GM18502 (cell line): ENCODE measurements at regions not wholly inside any gene's neighbourhood (a gene's known extent, or its start where the extent isn't known, plus 50 kb on each side); places are given as distances from the start of the nearest gene placed in this dataset.
"Not testable (repeated sequence)": the region's sequence is repeated elsewhere in the genome, so short reads cannot be mapped to it uniquely, and the experiment has no call there.

Experiments
- ATAC-seq: cut with Tn5 transposase; IDR thresholded peaks from one replicate; pipeline ENCODE4 v1.9.1; 2021; ENCODE audit warnings: mild to moderate bottlenecking; ENCODE audit not compliant: unreplicated experiment, poor library complexity

DNA sequence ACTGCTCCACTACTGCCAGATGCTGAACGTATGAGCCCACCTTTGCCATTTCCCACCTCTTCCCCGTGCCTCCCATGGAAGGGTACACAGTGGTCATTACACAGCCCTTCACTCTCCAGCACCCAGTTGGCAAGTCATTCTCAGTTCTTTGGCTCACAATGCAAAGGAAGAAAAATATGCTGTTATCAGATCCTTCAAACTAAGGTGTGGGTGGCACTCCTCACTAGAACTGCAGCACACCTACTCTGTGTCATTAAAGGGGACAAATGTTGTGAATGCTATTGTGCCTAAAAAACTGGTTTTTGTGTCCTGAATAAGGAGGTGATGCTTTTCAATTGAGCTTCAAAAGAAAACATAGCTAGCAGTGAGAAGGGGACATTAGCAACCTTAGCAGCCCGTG lies 183.1 kb upstream of the SNX2 start:
- ATAC-seq = no peak

DNA sequence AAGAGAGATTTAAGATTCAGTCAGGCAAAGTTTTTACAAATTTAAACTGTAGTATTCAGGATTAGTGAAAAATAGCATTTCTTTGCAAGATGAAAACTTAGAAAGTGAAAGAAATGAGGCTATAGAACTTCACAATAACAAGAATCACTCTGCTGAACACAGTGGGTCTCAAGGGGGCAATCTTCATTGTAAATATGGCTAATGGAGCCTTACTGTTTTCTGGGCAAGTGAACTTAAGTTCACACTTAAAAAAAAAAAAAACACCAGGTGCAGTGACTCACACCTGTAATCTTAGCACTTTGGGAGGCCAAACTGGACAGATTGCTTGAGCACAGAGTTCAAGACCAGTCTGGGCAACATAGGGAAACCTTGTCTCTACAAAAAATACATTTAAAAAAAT lies 175.9 kb upstream of the SNX2 start:
- ATAC-seq = no peak

DNA sequence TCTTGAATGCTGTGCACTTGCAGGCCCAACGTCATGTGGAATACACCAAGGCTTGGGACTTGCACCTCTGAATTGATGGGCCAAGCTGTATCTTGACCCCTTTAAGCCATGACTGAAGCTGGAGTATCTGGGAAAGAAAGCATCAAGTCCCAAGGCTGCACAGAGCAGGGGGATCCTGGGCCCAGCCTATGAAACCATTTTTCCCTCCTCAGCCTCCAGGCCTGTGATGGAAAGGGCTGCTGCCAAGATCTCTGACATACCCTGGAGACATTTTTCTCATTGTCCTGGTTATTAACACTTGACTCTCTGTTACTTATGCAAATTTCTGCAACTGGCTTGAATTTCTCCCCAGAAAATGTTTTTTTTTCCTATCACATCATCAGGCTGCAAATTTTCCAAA lies 174.0 kb upstream of the SNX2 start:
- ATAC-seq = no peak

DNA sequence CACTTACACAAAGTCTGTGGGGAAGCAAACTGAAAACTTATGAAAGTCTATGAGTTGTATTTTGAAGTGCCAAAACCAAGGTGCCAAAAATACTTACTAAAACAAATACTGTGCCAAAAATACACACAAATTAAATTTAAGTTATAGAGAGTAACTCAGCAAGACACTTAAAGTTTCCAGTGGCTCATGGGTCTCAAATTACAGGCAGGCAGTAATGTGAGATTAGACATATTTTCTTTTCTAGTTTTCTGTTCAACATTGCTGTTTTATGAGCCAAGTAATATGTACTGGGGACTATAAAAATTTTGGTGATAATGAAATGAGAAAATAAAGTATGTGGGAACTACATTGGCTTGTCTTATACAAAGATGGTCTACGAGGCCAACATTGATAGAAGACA lies 172.2 kb upstream of the SNX2 start:
- ATAC-seq = no peak

DNA sequence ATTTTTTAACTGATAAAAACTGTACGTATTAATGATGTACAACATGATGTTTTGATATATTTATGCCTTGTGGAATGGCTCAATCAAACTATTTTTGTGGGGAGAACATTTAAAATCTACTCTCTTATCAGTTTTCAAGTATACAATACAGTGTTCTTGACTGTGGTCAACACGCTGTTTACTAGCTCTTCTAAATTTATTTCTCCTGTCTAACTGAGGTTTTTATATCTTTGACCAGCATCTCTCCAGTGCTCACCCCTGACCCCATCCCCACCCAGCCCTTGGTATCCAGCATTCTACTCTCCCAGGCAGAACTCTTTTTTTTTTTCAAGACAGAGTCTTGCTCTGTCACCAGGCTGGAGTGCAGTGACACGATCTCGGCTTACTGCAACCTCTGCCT lies 169.6 kb upstream of the SNX2 start:
- ATAC-seq = no peak

DNA sequence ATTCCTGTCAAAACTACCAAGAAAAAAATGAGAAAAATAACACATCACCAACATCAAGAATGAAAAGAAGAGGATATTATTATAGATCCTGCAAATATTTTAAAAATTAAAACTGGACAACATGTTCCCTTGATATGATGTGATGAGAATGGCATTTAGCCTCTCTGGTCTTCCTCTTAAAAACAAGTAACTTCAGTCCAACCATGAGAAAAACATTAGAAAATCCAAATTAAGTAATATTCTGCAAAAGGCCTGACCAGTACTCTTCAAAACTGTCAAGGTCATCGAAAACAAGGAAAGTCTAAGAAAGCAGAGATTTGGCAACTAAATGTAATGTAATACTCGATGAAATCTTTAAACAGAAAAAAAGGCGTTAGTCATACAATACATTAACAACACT lies 167.1 kb upstream of the SNX2 start:
- no peak for ATAC-seq

DNA sequence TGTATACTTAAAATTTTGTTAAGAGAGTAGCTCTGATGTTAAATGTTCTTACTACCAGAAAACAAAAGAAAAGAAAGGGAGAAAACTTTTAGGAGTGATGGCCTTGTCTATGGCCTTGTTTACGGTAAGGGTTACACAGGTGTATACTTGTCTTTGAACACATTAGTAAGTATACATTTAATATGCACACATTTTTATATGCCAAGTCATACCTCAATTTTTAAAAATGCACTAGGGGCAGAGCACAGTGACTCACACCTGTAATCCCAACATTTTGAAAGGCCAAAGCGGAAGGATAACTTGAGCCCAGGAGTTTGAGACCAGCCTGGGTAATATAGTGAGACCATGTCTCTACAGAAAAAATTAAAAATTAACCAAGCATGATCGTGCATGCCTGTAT lies 166.7 kb upstream of the SNX2 start:
- ATAC-seq = no peak

DNA sequence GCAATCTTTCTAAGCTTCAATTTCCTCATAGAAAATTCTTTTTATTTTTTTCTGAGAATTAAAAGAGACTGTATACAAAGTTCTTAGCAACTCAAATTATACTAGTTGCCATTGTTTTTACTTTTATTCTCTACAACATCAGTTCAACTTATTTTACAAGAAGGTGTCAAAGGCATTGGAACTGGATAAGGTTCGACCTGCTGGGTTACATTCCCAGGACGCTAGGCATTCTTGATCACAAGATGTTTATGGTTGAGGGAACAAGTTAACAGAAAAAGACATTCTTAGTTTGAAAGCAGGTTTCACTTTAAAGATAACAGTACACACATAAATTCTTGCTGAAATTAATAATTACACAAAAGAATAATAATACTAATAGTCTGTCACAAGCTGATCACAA lies 163.5 kb upstream of the SNX2 start:
- ATAC-seq = no peak

DNA sequence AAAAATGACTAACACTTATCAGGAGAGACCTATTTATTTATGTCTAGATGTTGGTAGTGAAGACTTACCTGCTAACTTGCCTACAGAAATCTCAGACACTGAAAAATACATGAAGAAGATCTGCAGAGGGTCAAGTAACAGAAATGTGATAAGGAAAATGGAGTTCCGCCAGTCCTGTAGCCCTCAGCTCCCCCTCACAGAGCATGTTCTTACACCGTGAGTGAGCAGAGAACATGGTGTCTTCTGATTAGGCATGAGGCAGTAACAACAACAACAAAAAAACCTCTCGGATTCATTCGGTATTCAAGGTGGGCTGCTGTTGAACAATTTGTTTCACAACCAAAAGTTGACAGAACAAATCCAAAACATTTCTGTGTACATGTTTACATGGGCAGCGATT lies 162.0 kb upstream of the SNX2 start:
- ATAC-seq = no peak

DNA sequence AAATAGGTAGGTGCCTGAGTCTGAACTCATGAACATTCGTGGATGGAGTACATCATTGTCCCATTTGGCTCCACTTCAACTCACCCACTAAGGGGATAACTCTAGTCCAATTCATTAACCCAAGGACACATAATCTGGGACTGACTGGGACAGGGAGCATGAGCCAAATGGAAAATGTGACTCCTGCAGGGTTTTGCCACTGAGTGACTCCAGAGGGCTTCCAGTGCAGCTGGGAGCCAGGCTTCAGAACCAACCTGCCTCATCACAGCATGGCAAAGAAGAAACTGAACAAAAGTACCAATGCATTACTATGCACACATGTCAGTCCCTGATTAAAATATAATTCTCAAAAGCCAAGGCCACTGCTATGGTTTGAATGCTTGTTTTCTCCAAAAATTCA lies 159.7 kb upstream of the SNX2 start:
- no peak for ATAC-seq

DNA sequence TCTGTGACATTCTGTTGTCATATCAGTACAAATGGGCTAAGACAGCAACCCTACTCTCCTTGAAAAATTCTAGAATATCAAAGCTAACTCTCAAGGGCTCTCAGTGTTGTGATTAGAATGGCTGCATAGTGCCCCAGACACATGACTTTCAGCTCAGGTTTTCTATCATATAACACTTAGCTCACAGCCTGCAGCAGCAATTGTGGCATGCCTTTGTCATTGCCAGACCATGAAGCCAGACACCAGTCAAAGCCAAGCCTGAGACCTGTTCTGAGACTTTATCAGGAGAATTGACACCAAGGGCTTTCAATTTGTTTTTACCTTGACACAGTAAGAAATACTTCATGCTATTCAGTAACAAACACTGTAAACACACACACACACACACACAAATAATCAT lies 159.0 kb upstream of the SNX2 start:
- ATAC-seq = no peak

DNA sequence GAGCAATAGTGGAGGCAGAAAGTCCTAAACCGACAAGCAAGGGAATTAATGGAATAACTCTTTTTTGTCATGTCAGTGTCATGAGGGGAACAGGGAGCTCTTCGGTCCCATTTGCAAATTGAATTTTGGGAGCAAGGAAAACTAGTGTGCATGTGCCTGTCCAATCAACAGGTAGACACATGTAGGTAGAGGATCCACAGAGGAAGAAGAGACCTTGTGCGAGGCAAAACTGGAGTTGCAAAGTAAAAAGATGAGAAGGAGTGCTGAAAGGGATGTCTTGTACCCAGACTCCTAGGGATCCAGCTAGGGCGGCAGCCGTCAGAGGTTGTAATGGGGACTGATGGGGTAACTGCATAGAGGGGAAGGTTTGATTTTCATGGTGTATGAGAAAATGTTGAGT lies 156.8 kb upstream of the SNX2 start:
- ATAC-seq = not testable (repeated sequence)

DNA sequence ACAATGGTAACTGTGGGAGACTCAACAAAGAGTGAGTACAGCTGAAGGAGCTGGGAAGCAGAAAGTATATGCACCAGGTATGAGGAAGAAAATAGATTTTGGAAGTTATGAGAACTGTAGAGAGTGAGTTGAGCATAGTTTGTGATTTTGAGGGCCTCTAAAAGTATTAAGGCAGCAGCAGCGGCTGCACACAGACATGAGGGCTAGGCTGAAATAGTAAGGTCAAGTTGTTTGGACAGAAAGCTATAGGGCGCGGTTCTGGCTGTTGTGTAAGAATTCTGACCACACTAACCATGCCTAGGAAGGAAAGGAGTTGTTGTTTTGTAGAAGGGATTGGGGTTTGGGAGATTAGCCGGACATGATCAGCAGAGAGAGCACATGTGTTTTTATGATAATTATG lies 154.1 kb upstream of the SNX2 start:
- not testable (repeated sequence) for ATAC-seq

DNA sequence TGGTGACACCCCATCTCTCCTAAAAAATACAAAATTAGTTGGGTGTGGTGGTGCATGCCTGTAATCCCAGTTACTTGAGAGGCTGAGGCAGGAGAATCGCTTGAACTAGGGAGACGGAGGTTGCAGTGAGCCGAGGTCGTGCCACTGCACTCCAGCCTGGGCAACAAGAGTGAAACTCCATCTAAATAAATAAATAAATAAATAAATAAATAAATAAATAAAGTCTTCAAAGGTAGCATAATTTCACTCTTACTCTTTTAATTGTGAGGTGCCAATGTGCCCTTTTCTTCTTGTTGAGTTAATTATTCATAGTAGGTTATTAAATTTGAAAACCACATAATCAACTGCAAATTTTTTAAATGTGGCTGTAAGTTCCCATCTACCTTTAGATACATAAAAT lies 146.2 kb upstream of the SNX2 start:
- not testable (repeated sequence) for ATAC-seq

DNA sequence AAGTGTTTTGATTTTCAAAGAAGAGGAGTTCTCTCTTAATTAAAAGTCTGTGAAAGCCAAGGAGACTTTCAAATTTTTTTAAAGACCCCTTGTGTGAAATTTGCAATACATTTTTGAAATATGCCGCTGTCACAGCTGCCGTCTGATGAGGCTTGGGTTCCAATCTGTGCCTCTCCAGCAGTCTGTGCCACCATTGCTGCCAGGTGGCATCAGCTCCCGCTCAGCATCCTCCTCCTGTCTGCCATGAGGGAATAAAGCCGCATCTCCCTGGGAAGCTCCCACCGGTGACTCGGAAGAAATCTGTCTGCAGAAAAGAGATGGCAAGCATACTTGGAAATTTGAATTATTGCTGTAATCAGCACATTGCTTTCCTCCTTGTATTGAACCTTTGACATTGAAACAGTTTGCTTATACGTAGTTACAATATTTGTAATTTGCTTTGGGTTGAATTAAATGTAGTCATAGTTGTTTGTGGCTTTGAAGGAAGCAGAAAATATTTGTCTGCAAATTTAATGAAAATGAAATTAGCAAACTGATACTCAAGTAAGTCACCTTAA lies 145.7 kb upstream of the SNX2 start:
- ATAC-seq = no peak

DNA sequence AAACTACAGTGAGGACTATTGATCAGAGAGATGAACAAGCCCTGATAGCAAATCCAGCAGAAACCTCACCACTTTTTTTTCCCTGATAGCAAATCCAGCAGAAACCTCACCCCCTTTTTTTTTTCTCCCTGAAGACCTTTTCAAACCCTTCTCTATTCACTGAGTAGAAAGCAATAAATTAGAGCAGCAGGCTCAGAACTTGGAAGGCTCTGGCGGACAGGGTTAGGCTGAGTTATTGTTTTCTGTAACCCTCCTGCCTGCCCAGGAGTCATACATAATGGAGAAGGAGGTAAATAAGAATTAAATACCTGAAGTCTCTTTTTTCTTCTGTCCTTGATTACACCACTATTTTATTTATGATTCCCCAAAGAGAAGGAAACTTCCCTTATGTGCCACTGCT lies 136.3 kb upstream of the SNX2 start:
- no peak for ATAC-seq

DNA sequence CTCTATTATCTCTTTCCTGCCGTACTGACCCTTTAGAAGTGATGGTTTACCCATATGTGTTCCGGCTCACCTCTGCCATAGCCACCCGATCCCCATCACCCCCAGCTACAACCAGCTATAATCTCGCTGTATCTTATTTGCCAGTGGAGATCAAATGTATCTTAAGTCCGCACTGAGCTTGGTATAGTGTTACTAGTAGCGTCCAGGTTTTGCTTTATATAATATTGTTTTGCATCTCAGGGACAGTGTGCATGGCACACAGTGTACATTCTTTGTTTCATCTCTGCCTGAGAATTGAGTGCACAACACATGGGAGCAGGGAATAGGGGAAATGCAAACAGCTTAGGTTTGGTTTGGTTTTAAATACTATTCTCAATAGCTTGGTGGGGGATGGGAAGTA lies 135.8 kb upstream of the SNX2 start:
- no peak for ATAC-seq

DNA sequence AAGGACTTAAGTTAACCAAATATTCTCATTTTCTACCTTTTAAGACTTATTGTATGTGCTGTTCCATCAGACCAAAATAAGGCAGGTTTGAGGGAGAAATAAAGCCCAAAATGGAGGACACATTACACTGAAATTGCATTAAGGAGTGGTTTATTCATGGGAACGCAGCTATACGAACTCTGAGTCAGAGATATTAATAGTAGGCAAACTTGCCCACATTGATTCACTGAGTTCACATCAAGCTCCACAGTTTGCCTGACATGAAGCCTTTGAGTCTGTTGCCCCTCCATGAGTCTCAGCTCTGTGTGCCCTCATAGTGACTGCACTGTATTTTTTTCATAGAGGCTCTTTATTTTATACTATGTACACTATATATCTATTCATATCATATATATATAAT lies 135.0 kb upstream of the SNX2 start:
- no peak for ATAC-seq

DNA sequence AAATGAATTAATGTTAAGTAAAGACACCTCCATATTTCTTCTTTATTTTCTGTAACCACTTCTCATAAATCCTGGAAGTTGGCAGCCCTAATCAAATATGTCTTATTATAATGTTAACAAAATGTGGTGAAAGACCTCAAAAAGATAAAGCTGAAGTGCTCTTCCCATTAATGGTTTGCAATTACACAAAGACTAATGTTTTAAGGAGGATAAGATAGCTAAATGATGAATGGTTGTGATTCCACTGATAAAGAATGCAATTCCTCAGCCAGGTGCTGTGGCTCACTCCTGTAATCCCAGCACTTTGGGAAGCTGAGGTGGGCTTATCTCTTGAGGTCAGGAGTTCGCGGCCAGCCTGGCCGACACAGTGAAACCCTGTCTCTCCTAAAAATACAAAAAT lies 125.8 kb upstream of the SNX2 start:
- ATAC-seq = no peak

DNA sequence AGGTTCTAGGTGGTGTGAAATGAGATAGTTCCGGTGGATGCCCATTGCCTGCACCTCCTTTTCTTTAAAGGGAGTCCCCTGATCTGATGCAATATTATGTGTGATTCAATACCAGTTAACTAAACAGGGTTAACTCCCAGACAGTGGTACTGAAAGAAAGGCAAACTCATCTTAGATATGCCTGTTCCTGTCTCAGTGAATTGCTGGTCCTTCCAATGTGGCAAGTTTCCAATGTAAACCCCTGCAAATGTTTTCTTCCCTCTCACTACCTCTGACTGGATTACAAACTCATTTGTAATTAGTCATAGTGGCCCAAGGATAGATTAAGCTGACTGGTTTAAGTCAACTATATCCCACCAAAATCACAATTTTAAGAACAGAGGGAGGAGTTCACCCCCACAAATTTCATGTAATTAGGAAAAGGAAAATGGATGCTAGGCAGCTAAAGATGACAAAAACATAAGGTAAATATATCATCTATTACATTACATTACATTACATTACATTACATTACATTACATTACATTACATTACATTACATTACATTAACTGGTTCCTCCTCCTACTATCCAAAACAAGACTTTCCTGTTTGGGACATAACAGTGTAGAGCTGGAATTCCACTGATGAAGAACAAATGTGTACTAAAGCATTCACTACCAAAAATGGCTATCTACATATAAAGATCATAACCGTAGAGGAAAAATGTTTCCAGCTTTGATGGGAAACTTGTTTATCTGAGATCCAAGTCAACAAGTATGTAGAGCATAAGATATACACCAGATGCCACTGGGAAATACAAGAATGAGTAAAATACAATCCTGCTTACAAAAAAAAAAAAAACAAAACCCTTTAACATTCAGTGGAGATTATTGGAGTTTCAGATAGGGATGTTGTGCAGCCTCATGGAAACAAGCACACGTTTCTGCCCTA lies 121.5 kb upstream of the SNX2 start:
- no peak for ATAC-seq

DNA sequence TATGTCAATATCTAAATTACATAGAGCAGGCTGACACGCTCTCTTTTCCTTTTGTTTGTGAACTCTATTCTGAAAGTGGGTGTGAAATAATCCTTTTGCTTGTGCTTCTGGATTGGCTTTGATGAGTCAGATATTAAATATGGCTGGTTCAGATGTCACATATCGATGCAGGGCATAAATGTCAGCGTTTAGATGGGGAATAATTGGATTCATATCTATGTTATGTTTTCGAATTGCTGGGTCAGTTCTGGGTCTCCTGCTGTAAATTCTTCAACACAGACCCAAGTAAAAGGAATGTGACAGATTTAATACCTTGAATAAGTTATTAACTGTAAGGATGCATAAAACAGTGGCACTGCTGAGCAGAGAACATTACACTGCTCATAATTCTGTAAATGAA lies 118.7 kb upstream of the SNX2 start:
- no peak for ATAC-seq

DNA sequence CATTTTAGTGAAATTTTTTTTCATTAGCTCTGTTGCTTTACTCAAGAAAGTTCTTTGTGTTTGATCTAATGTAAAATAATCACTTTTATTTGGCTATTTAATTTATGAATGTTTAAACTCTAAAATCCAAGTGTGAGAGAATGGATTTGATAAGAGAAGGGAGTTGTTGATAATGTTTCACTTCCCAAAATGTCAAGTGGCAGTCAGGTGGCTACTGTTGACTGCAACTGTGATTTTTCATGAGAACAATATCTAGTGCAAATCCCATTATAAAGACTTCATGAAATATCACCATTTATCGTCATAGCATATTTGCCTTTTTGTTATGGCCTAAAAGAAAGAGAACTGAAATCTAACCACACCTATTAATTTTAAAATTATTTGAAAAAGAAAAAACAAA lies 118.3 kb upstream of the SNX2 start:
- ATAC-seq = no peak
